MG63 (cell line): ENCODE measurements at regions not wholly inside any gene's neighbourhood (a gene's known extent, or its start where the extent isn't known, plus 50 kb on each side); places are given as distances from the start of the nearest gene placed in this dataset.

Source experiments
- DNase-seq: peaks from one replicate; pipeline ENCODE4 v3.0.0-alpha.2; 2020
- H3K27me3 ChIP-seq: fragments of 250-450 bp; sonication (Bioruptor Pico); 2 replicates; pipeline ENCODE4 v1.5.1; 2020; ENCODE audit warnings: mild to moderate bottlenecking, moderate library complexity
- H3K36me3 ChIP-seq: fragments of 250-450 bp; sonication (Bioruptor Pico); 2 replicates; pipeline ENCODE4 v1.5.1; 2020; ENCODE audit warnings: mild to moderate bottlenecking, moderate library complexity
- H3K4me3 ChIP-seq: fragments of 250-450 bp; sonication (Bioruptor Pico); 2 replicates; pipeline ENCODE4 v1.5.1; 2020; ENCODE audit warnings: mild to moderate bottlenecking, moderate library complexity
- H3K9me3 ChIP-seq: fragments of 250-450 bp; sonication (Bioruptor Pico); 2 replicates; pipeline ENCODE4 v1.5.1; 2020; ENCODE audit warnings: mild to moderate bottlenecking, moderate library complexity

- no peak overlapping the region for H3K4me3 ChIP-seq
- H3K9me3 ChIP-seq, result no peaks in the 10 kb centered on the region
- no peaks in the 10 kb centered on the region for H3K36me3 ChIP-seq
- DNase-seq, result no peak
- H3K27me3 ChIP-seq, result no peaks in the 10 kb centered on the region
Measured at GRCh38 chr3:43194069-43194468, 88.2 kb upstream of the POMGNT2 start.

DNA sequence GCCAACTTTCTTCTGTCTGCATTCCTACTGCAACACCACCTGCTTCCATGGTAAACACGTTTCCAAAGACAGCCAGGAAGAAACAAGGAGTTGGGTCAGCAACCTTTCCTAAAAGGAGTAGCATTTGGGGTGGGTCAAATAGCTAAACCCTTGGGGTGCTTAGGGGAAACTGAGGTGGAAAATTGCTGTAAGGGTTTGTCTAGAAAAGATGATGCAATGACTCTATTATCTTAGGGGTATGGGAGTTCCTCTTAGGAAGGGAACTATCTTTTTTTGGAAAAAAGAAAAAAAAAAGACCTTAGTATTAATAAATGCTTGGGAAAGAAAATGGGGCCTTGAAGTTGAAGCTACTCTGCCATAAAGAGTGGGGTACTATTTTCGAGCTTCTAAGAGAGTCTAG lies 86.1 kb upstream of the POMGNT2 start:
- no peak for DNase-seq
- no peaks in the 10 kb centered on the region for H3K36me3 ChIP-seq
- no peaks in the 10 kb centered on the region for H3K27me3 ChIP-seq
- H3K9me3 ChIP-seq, result no peaks in the 10 kb centered on the region; the same call in 1 of the 2 replicates
- H3K4me3 ChIP-seq, result no peak overlapping the region

- no peaks in the 10 kb centered on the region; the same call in 1 of the 2 replicates for H3K9me3 ChIP-seq
- H3K27me3 ChIP-seq, result no peaks in the 10 kb centered on the region
- H3K36me3 ChIP-seq, result no peaks in the 10 kb centered on the region
- DNase-seq, result peak; percentile 29
- no peak overlapping the region for H3K4me3 ChIP-seq
Measured at GRCh38 chr3:43191116-43191515, 85.2 kb upstream of the POMGNT2 start.

DNA sequence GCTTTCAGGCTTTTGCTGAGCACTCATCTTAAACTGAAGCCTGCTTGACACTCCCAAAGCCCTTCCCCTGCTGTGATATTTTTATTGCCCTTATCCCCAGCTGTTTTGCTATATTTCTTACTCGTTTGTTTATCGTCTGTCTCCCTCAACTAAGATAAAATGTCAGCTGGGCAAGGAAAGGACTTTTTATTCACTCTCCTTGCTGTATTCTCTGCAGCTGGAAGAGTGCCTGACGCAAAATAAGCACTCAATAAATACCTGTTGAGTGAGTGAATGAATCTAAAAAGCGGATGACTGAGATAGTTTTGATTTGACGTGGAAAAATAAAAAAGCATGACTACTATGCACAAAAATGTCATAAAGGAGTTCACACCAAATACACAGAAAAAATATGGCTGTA lies 84.8 kb upstream of the POMGNT2 start:
- H3K4me3 ChIP-seq, result no peak overlapping the region
- H3K9me3 ChIP-seq, result no peaks in the 10 kb centered on the region; the same call in 1 of the 2 replicates
- H3K36me3 ChIP-seq, result no peaks in the 10 kb centered on the region
- peak; percentile 59 for DNase-seq
- H3K27me3 ChIP-seq, result no peaks in the 10 kb centered on the region

- Histone ChIP-seq H3K9me3 (no peaks in the 10 kb centered on the region; the same call in 1 of the 2 replicates), H3K36me3 (no peaks in the 10 kb centered on the region), H3K27me3 (no peaks in the 10 kb centered on the region), H3K4me3 (no peak overlapping the region)
- no peak for DNase-seq
Measured at GRCh38 chr3:43187836-43188479, 82.1 kb upstream of the POMGNT2 start.

DNA sequence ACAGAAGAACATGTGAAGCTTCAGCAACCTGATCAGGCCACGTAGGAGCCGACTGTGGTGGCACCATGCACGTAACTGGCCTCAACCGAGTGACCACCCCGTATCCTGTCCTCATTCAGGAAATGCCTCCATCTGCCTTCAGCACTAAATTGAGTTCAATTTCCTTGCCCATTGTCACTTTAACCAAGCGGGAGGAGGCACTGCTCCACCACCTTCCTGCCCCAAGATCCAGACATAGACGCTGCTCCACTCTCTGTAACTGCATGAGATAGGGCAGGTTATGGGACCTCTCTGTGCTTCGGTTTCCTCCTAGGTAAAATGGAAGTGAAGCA lies 80.1 kb upstream of the POMGNT2 start:
- H3K4me3 ChIP-seq, result no peak overlapping the region
- no peaks in the 10 kb centered on the region; the same call in 1 of the 2 replicates for H3K9me3 ChIP-seq
- H3K36me3 ChIP-seq, result no peaks in the 10 kb centered on the region
- no peaks in the 10 kb centered on the region for H3K27me3 ChIP-seq
- DNase-seq, result no peak

- H3K4me3 ChIP-seq, result no peak overlapping the region
- no peaks in the 10 kb centered on the region for H3K36me3 ChIP-seq
- H3K27me3 ChIP-seq, result no peaks in the 10 kb centered on the region
- DNase-seq, result no peak
- no peaks in the 10 kb centered on the region; the same call in 1 of the 2 replicates for H3K9me3 ChIP-seq
Measured at GRCh38 chr3:43185274-43185982, 79.5 kb upstream of the POMGNT2 start.

DNA sequence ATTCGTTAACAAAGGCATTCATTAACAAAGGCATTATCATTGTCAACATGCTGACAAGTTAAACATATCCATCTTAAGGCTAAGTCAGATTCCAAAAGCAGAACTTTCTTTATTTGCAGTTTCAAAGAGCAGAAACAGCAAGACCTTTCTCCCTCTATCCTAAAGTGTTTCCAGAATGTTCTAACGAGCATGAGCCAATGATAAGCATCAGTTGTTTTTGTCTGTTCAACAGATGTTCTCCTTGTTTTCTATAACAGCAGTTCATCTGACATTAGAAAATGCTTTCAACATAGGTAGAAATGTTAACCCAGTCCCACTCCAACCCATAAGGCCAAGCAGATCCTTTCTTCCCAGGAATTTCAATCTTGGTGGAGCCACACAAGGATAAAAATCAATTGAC lies 77.6 kb upstream of the POMGNT2 start:
- DNase-seq, result no peak
- Histone ChIP-seq H3K36me3 (no peaks in the 10 kb centered on the region), H3K4me3 (no peak overlapping the region), H3K9me3 (no peaks in the 10 kb centered on the region; the same call in 1 of the 2 replicates), H3K27me3 (no peaks in the 10 kb centered on the region)

- Histone ChIP-seq H3K9me3 (no peaks in the 10 kb centered on the region), H3K4me3 (no peak overlapping the region), H3K36me3 (no peaks in the 10 kb centered on the region), H3K27me3 (no peaks in the 10 kb centered on the region)
- no peak for DNase-seq
Measured at GRCh38 chr3:43181202-43181821, 75.4 kb upstream of the POMGNT2 start.

GRCh38 chr3:43180694-43181093 lies 74.8 kb upstream of the POMGNT2 start:
- Histone ChIP-seq H3K9me3 (no peaks in the 10 kb centered on the region), H3K27me3 (no peaks in the 10 kb centered on the region), H3K36me3 (no peaks in the 10 kb centered on the region), H3K4me3 (no peak overlapping the region)
- no peak for DNase-seq

DNA sequence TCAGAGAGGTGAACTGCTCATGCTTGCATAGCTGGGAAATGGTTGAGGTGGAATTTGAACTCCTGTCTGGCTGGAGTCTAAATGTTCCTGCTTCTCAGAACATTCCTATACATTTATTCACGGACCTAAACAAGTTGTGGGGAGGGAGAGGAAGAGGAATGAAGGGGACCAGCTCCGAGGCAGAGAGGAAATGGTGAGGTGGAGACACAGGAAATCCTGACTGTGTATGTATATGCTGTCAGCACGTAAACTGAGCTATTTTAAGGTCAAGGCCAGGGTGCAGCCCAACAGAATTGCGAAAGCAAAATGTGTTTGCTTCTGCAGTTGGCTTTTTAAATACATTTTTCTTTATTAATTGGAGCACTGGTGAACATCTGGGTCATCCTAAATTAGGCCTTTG lies 74.1 kb upstream of the POMGNT2 start:
- Histone ChIP-seq H3K9me3 (no peaks in the 10 kb centered on the region), H3K36me3 (no peaks in the 10 kb centered on the region), H3K27me3 (no peaks in the 10 kb centered on the region), H3K4me3 (no peak overlapping the region)
- DNase-seq, result peak; percentile 64

GRCh38 chr3:43178891-43179366 lies 73.0 kb upstream of the POMGNT2 start:
- Histone ChIP-seq H3K4me3 (no peak overlapping the region), H3K27me3 (no peaks in the 10 kb centered on the region), H3K36me3 (no peaks in the 10 kb centered on the region), H3K9me3 (peaks cover 3% of the 10 kb centered on the region; the same call in 1 of the 2 replicates)
- DNase-seq, result peak; percentile 75

DNA sequence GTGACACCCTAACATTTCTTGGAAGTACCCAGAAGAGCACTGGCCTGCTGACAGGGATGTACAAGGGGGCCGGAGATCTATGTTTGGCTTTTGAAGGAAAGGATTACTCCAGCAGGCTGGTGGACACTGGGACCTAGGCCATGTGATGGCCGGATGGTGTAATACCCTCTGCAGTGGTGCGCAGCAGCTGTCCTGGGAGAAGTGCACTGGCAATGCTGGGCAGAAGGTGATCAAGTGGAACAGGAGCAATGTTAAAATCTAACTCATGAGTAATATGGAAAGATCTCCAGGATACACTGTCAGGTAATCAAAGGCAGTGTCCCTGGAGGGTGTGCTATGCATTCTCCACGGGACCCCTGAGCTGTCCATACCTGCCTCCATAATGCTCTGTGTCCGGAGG lies 71.2 kb upstream of the POMGNT2 start:
- no peak for DNase-seq
- Histone ChIP-seq H3K9me3 (peaks cover 3% of the 10 kb centered on the region; the same call in 1 of the 2 replicates), H3K36me3 (no peaks in the 10 kb centered on the region), H3K27me3 (no peaks in the 10 kb centered on the region), H3K4me3 (no peak overlapping the region)

DNA sequence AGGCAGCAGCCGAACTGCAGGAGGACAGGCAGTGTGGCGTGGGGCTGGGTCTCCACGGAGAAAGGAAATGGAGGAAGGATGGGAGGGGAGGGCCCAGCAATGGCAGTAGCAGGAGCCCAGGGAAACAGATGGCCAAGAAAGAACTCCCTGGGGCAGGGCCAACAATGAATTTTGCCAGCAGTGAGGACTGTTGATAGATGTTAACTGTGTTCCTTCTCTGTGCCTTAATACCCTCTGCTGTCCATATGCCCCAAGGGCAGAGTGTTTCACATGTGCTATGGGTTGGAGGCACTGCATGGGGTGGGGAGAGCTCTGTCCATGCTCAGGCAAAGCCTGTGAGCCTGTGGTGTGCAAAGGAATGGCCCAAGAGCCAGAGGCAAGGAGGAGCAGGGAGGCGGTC lies 70.8 kb upstream of the POMGNT2 start:
- DNase-seq, result no peak

GRCh38 chr3:43175541-43175940 lies 69.7 kb upstream of the POMGNT2 start:
- no peaks in the 10 kb centered on the region for H3K36me3 ChIP-seq
- DNase-seq, result no peak
- H3K9me3 ChIP-seq, result peaks cover 3% of the 10 kb centered on the region; the same call in 1 of the 2 replicates
- H3K4me3 ChIP-seq, result no peak overlapping the region
- H3K27me3 ChIP-seq, result no peaks in the 10 kb centered on the region

More for the DNA sequence above, 70.8 kb upstream of the POMGNT2 start:
- no peaks in the 10 kb centered on the region for H3K36me3 ChIP-seq
- H3K9me3 ChIP-seq, result peaks cover 3% of the 10 kb centered on the region; the same call in 1 of the 2 replicates
- H3K4me3 ChIP-seq, result no peak overlapping the region
- H3K27me3 ChIP-seq, result no peaks in the 10 kb centered on the region

DNA sequence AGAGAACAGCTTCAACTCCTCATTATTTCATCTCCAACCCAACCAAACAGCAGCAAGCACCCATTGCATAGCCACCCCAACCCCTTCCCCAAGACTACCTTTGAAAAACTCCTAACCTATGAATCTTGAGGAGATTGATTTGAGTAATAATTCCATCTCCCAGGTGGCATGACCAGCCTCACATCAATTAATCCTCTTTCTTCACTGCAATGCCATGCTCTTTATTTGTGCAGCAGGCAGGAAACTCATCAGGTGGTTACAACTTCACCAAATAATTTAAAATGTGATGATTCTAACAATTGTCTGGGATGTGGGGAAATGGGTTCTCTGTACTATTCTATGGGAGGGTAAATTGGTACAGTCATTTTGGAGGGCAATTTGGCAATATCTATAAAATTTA lies 68.1 kb upstream of the POMGNT2 start:
- Histone ChIP-seq H3K9me3 (peaks cover 3% of the 10 kb centered on the region; the same call in 1 of the 2 replicates), H3K36me3 (no peaks in the 10 kb centered on the region), H3K4me3 (no peak overlapping the region), H3K27me3 (no peaks in the 10 kb centered on the region)
- no peak for DNase-seq

- Histone ChIP-seq H3K27me3 (no peaks in the 10 kb centered on the region), H3K36me3 (no peaks in the 10 kb centered on the region), H3K4me3 (no peak overlapping the region), H3K9me3 (peaks cover 3% of the 10 kb centered on the region)
- peak; percentile 79 for DNase-seq
Measured at GRCh38 chr3:43171748-43172147, 65.9 kb upstream of the POMGNT2 start.
